HUES64 (cell line): ENCODE measurements at regions not wholly inside any gene's neighbourhood (a gene's known extent, or its start where the extent isn't known, plus 50 kb on each side); places are given as distances from the start of the nearest gene placed in this dataset.

ENCODE experiments used
- H3K27ac ChIP-seq: 2 replicates; pipeline ENCODE4 v1.7.0; 2013; ENCODE audit warnings: low read depth, low read length, inconsistent platforms
- H3K27me3 ChIP-seq: 2 replicates; pipeline ENCODE4 v1.6.1; 2013; ENCODE audit warnings: mild to moderate bottlenecking, low read length; ENCODE audit not compliant: insufficient read depth
- H3K36me3 ChIP-seq: 2 replicates; pipeline ENCODE4 v1.6.1; 2013; ENCODE audit warnings: mild to moderate bottlenecking, low read length; ENCODE audit not compliant: insufficient read depth
- H3K4me1 ChIP-seq: 2 replicates; pipeline ENCODE4 v1.6.1; 2013; ENCODE audit warnings: mild to moderate bottlenecking, low read length, moderate library complexity; ENCODE audit not compliant: insufficient read depth
- H3K4me3 ChIP-seq: 2 replicates; pipeline ENCODE4 v1.5.1; 2013; ENCODE audit warnings: mild to moderate bottlenecking, low read length, moderate library complexity
- H3K9ac ChIP-seq: 2 replicates; pipeline ENCODE4 v1.6.1; 2013; ENCODE audit warnings: mild to moderate bottlenecking, low read depth, low read length
- H3K9me3 ChIP-seq: 2 replicates; pipeline ENCODE4 v1.6.1; 2013; ENCODE audit warnings: low read depth, low read length; ENCODE audit not compliant: insufficient read depth
- WGBS: fragments of 150-250, 120-280 bp; methylation state at CpG from one replicate; pipeline ENCODE4 v1.1.7; 2013; ENCODE audit warnings: missing lambda C conversion rate; 5-methylcytosine and 5-hydroxymethylcytosine counted together

GRCh38 chr13:109480011-109480955 is 306.1 kb downstream of the IRS2 start:
- H3K27ac ChIP-seq, result no peak overlapping the region
- no peak overlapping the region for H3K4me3 ChIP-seq
- no peaks in the 10 kb centered on the region for H3K9me3 ChIP-seq
- H3K27me3 ChIP-seq, result no peaks in the 10 kb centered on the region
- H3K36me3 ChIP-seq, result no peaks in the 10 kb centered on the region
- no peak overlapping the region for H3K9ac ChIP-seq
- 94% methylated on average over 10 of the region's 11 CpGs for WGBS
- no peaks in the 10 kb centered on the region for H3K4me1 ChIP-seq

- Histone ChIP-seq H3K9ac (no peak overlapping the region), H3K4me3 (no peak overlapping the region), H3K27me3 (no peaks in the 10 kb centered on the region), H3K27ac (no peak overlapping the region), H3K9me3 (no peaks in the 10 kb centered on the region), H3K36me3 (no peaks in the 10 kb centered on the region), H3K4me1 (no peaks in the 10 kb centered on the region)
- 97% methylated on average over 2 of the region's 2 CpGs for WGBS
Observed at GRCh38 chr13:109479534-109479933, 306.8 kb downstream of the IRS2 start.

- H3K9ac ChIP-seq, result no peak overlapping the region
- no peak overlapping the region for H3K27ac ChIP-seq
- no peaks in the 10 kb centered on the region for H3K4me1 ChIP-seq
- H3K4me3 ChIP-seq, result no peak overlapping the region
- H3K36me3 ChIP-seq, result no peaks in the 10 kb centered on the region
- WGBS, result 91% methylated on average over 5 of the region's 5 CpGs
- no peaks in the 10 kb centered on the region for H3K9me3 ChIP-seq
- no peaks in the 10 kb centered on the region for H3K27me3 ChIP-seq
Observed at GRCh38 chr13:109476001-109476400, 310.4 kb downstream of the IRS2 start.

GRCh38 chr13:109468123-109468522 is 318.3 kb downstream of the IRS2 start:
- Histone ChIP-seq H3K27me3 (no peaks in the 10 kb centered on the region), H3K4me3 (no peak overlapping the region), H3K4me1 (no peaks in the 10 kb centered on the region), H3K36me3 (no peaks in the 10 kb centered on the region), H3K9ac (no peak overlapping the region), H3K27ac (no peak overlapping the region), H3K9me3 (peaks cover 2% of the 10 kb centered on the region; the same call in 1 of the 2 replicates)
- 80% methylated on average over 5 of the region's 5 CpGs for WGBS

GRCh38 chr13:109465148-109465547 is 321.2 kb downstream of the IRS2 start:
- no peaks in the 10 kb centered on the region for H3K36me3 ChIP-seq
- H3K9me3 ChIP-seq, result peaks cover 4% of the 10 kb centered on the region; the same call in 1 of the 2 replicates
- no peaks in the 10 kb centered on the region for H3K4me1 ChIP-seq
- 42% methylated on average over 2 of the region's 2 CpGs for WGBS
- H3K27ac ChIP-seq, result no peak overlapping the region
- no peaks in the 10 kb centered on the region for H3K27me3 ChIP-seq
- no peak overlapping the region for H3K9ac ChIP-seq
- H3K4me3 ChIP-seq, result no peak overlapping the region

GRCh38 chr13:109454167-109454917 is 332.0 kb downstream of the IRS2 start:
- no peaks in the 10 kb centered on the region for H3K27me3 ChIP-seq
- H3K27ac ChIP-seq, result no peak overlapping the region
- no peak overlapping the region for H3K9ac ChIP-seq
- peaks cover 17% of the 10 kb centered on the region for H3K9me3 ChIP-seq
- H3K36me3 ChIP-seq, result no peaks in the 10 kb centered on the region
- WGBS, result 98% methylated on average over 4 of the region's 4 CpGs
- no peaks in the 10 kb centered on the region for H3K4me1 ChIP-seq
- no peak overlapping the region for H3K4me3 ChIP-seq

- Histone ChIP-seq H3K27ac (no peak overlapping the region), H3K27me3 (no peaks in the 10 kb centered on the region), H3K9ac (no peak overlapping the region), H3K36me3 (no peaks in the 10 kb centered on the region), H3K9me3 (peaks cover 17% of the 10 kb centered on the region), H3K4me1 (no peaks in the 10 kb centered on the region), H3K4me3 (no peak overlapping the region)
- WGBS, result 87% methylated on average over 2 of the region's 2 CpGs
Observed at GRCh38 chr13:109451726-109452125, 334.7 kb downstream of the IRS2 start.

GRCh38 chr13:109448629-109449028 is 337.8 kb downstream of the IRS2 start:
- H3K4me3 ChIP-seq, result no peak overlapping the region
- 96% methylated on average over 6 of the region's 8 CpGs for WGBS
- peaks cover 15% of the 10 kb centered on the region for H3K9me3 ChIP-seq
- H3K4me1 ChIP-seq, result no peaks in the 10 kb centered on the region
- H3K27ac ChIP-seq, result no peak overlapping the region
- H3K36me3 ChIP-seq, result no peaks in the 10 kb centered on the region
- H3K9ac ChIP-seq, result no peak overlapping the region
- H3K27me3 ChIP-seq, result no peaks in the 10 kb centered on the region

- no peak overlapping the region for H3K9ac ChIP-seq
- 93% methylated on average over 4 of the region's 4 CpGs for WGBS
- no peak overlapping the region for H3K4me3 ChIP-seq
- H3K27ac ChIP-seq, result no peak overlapping the region
- H3K27me3 ChIP-seq, result no peaks in the 10 kb centered on the region
- peaks cover 5% of the 10 kb centered on the region for H3K9me3 ChIP-seq
- no peaks in the 10 kb centered on the region for H3K36me3 ChIP-seq
- H3K4me1 ChIP-seq, result no peaks in the 10 kb centered on the region
Observed at GRCh38 chr13:109447667-109448066, 338.7 kb downstream of the IRS2 start.

GRCh38 chr13:109440320-109440719 is 346.1 kb downstream of the IRS2 start:
- Histone ChIP-seq H3K36me3 (no peaks in the 10 kb centered on the region), H3K27me3 (no peaks in the 10 kb centered on the region), H3K9ac (no peak overlapping the region), H3K27ac (no peak overlapping the region), H3K4me1 (no peaks in the 10 kb centered on the region), H3K4me3 (no peak overlapping the region), H3K9me3 (no peaks in the 10 kb centered on the region)
- 91% methylated on average over 4 of the region's 4 CpGs for WGBS

GRCh38 chr13:109439813-109440212 is 346.6 kb downstream of the IRS2 start:
- Histone ChIP-seq H3K27me3 (no peaks in the 10 kb centered on the region), H3K4me1 (no peaks in the 10 kb centered on the region), H3K9ac (no peak overlapping the region), H3K27ac (no peak overlapping the region), H3K9me3 (no peaks in the 10 kb centered on the region), H3K36me3 (no peaks in the 10 kb centered on the region), H3K4me3 (no peak overlapping the region)
- 97% methylated on average over 6 of the region's 6 CpGs for WGBS
